HG03378 (cell line): ENCODE measurements at regions not wholly inside any gene's neighbourhood (a gene's known extent, or its start where the extent isn't known, plus 50 kb on each side); places are given as distances from the start of the nearest gene placed in this dataset.

Experiments
- ATAC-seq: cut with Tn5 transposase; IDR thresholded peaks from one replicate; pipeline ENCODE4 v1.9.1; 2021; ENCODE audit warnings: mild to moderate bottlenecking, moderate library complexity; ENCODE audit not compliant: unreplicated experiment

DNA sequence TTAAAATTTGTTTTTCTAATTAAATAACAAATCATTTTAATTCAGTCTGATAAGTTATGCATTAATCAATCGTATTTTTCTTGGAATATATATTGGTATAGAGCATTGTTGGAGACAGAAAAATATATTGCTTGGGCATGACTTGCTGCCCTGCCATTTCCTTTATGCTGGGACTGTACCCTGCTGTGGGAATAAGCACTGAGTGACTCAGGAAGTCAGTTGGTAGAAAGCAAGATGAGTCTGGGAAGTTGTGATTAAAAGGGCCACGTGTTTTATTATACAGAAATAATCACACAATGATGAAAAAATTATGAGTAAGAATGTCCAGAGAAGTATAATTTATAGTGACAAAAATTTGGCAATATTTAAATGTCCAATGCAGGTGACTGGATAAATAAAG, 139.5 kb downstream of the KIF18A start:
- no peak for ATAC-seq

DNA sequence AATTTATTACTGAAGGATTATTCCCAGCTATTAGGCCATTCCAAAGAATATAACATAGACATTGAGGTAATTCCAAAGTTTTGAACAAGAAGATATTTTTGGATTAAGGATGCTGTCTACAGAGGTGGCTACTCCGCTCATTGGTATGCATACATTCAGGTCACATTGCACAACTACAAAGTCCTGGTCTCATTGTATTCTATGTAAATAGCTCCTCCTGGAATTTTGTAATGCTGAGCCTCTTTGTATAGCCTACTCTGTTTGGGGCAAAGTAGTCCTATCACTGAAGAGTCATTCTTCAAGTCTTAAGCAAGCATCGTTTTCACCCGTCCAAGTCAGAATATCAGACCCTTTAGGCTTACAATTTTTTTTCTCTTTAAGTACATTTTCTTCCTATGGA, 142.4 kb downstream of the KIF18A start:
- ATAC-seq: no peak

DNA sequence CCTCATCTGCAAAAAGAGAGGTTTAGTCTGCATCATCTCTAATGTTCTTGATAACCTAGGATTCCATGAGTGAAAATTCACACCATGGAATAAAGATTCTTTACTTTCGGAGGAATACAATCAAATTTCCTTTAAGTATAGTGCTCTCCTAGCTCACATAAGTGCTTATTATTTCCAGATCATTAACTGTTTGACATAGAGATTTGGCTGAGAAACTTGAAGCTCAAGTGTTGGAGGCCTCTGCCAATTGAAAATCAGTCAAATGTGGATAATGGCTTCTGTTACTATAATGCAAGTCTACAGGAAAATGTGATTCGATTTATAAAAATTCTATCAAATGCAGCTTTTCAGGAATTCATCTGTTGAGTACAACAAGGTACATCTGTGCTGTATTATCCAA, 144.6 kb downstream of the KIF18A start:
- no peak for ATAC-seq

DNA sequence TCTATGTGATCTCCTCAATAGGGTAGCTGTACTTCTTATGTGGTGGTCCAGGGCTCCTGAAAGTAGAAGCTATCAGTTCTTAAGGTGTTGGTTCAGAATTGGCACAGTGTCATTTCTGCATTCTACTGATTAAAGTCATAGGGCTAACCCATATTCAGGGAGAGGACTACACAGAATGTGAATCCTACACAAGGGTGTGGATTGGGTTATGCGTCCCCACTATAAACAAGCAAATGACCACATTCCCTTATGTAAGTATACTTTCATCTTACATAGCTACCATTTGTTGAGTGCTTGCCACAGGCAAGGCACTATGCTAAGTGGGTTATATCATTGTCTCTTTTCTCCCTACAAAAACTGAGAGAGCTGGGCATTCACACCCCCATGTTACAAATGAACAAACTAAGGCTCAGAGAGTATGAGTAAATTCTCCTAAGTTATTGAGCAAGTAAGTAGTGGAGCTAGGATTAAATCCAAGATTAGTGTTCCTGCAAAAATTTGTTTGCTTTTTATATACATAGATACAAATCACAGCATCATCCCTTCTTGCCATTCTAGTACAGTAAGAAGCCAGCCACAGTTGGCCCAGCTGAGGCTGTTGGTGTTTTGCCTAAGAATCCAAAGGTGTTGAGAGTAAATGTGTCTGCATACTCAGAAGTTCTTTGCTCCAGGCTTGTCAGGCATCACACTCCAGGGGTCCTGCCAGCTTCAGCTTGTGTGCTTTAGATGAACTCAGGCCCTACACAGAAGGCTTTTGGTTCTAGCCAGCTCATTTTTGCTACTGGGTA, 157.8 kb downstream of the KIF18A start:
- ATAC-seq: no peak

DNA sequence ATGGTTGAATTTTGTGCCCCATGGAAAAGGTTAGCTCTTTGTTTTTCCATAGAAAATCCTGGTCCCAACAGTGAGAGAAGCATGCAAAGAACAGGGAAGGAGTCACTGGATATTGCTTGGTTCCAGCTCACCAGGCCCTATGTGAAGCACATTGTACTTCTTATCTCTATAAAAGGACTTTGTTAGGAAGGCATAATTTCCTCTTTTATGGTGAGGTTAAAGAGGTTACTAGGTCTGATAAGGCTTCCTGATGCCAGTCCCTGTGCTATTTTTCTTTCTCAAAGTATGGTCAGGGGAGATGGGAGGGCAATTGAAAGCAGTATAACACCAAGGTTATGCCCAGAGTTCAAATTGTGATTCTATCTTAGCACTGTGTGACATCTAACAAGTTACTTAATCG, 162.6 kb downstream of the KIF18A start:
- ATAC-seq: no peak

DNA sequence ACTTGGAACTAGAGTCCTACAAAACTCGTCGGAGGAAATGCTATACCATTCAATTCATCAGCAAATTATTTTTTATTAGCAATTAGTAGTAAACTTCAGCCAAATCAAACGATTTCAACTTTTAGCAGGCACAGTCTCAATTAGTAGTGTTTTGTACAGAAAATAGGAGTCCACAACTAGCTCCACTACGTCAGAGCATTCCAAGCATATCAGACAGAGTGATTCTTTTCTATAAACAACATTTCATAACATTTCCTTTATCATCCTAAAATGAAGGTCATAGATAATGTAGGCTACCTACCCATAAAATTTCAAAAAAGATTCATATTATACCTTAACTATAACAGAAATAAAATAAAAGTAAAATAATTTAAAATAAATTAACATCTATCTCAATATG, 169.9 kb downstream of the KIF18A start:
- ATAC-seq: no peak

DNA sequence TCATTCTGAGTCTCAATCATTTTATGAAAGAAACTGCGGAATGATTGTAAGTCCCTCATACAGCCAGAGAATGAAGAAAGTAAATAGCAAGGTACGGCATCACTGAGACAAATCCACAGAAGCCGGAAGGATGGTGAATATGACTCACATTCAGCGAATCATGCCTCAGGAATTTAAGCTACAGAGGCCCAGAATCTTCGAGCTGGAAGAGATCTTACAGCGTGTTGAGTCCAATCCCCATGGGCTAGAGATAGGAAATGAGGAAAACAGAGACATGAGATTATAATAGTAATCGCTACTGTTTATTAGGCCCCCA, 173.2 kb downstream of the KIF18A start:
- no peak for ATAC-seq

DNA sequence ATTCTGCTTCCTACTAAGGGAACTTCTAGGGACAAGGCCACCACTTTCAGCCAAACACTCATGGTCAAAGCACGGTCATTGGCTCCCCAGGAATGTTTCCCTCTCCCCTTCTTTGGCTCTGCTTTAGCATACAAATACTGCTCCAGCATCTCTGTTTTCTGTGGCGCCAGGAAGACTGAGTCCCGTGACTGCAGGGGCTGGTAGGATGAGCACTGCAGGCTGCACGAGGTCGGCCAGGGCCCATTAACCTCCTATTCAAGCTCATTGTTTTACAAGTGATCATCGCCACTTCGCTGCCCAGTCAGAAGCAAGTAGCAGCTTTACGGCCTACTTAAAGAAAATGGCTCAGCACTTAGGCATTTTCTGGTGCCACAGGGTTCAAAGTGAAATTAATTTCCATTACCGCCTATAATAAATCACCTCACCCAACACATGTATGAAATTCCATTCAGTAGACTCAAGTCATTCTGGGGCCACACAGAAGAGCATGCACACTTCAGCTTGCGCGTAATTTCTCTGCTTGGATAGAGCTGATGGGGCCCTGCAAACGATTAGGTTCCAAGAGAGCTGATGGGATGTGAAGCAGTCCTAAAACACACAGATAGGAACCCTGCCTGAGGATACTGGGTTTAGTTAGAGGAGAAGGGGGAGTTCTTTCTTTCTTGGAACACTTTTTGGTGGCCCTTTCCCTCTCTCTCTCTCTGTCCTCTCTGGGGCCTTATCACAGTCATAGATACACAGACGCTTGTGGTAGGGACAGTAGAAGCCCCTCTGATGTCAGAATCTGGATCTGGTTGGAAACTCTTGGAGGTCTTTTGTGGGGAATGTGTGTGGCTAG, 173.7 kb downstream of the KIF18A start:
- no peak for ATAC-seq

DNA sequence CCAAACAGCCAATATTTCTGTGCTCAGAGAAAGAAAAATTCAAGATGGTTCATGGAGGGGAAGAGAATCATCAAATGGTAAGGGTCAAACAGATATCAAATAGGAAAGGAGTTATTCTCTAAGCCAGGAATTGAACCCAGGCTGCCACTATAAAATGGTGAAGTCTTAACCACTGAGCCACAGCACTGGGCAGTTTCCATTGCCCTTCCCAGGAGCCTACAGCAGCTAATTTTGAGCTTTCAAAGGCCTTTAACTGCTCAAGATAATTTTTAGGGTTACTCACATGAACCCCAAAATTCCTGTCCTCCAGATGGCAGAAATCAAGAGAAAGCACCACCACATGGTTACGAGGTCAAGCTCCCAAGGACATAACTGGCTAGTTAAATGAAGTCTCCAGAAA, 176.2 kb downstream of the KIF18A start:
- no peak for ATAC-seq

DNA sequence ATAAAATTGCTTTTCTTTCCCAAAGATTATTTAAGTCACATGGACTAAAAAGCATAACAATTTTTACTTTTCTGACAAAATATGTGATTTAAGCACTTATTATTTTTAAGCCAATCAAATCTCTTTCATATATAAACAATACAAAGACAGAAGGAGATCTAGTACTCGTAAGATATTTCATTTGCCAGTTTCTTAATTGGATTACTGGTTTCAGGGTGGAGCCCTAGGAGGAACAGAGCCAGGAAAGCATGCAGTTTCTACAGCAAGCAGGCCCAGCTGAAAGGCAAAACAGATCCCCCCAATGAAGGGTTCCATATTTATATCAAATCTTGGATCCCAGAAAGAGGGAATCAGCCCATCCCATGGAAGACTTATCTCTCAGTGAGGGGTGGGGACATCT, 177.0 kb downstream of the KIF18A start:
- ATAC-seq: no peak

DNA sequence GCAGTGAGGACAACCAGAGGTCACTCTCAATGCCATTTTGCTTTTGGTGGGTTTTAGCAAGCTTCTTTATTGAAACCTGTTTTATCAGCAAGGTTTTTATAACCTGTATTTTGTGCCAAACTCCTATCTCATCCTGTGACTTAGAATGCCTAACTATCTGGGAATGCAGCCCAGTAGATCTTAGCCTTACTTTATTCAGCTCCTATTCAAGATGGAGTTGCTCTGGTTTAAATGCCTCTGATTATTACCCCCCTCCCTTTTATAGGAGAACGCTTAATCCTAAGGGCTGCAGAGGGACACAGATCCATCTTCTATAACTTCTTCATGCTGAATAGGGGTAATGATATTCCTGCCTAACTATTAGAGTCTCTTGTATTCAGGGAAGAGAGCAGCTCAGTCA, 179.1 kb downstream of the KIF18A start:
- no peak for ATAC-seq

DNA sequence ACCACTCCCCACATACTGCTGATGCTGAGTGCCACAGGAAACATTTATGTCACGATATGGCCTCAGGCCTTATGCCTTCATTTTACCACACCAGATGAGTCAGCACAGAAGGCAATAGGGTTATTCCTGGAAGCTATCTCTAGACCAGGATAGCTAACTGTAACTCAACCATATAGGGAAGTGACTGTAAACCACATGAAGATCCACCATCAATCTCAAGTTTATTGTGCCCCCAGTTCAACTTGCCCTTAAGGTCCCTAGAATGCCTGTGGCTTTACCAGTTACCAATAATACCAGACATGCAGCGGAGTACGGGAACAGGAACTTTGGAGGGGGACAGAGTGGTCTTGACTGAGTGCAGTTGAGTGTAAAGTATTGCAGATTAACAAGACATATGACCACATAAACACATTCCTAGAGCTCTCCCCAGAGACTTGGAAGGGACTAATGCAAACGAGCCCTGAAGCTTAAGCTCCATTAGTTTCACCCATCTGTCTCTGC, 180.9 kb downstream of the KIF18A start:
- no peak for ATAC-seq

DNA sequence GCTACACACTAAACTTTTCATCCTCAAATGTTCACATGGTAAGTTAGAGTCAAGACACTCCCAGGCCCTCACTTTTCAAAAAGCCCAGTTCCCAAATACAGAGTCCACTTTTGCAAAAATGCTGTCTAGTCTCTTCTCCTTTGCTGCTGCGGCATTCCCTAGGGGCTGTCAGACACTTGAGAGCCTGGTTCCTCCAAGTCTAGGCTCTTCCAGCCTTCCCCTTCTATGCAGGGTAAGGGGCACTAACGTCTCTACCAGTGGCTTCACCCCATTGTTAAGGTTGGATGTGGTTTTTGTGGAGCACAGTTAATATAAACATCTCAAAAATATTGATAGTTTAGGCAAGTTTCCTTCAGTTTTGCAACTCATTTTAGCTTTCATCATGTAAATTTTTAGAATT, 181.5 kb downstream of the KIF18A start:
- ATAC-seq: no peak

DNA sequence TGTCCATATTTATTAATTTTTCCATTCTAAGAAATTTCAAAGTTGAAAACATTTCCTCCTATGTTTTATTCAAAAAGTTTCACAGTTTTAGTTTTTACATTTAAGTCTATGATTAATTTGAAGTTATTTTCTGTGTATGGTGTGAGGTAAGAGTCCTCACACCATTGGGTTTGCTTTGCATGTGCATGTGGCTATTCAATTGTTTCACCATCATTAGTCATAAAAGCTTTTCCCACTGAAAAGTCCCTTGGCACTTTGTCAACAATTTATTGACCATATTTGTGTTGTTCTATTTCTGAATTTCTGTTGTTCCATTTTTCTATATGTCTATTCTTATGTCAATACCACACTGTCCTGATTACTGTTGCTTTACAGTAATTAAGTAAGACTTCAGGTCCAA, 186.5 kb downstream of the KIF18A start:
- no peak for ATAC-seq

DNA sequence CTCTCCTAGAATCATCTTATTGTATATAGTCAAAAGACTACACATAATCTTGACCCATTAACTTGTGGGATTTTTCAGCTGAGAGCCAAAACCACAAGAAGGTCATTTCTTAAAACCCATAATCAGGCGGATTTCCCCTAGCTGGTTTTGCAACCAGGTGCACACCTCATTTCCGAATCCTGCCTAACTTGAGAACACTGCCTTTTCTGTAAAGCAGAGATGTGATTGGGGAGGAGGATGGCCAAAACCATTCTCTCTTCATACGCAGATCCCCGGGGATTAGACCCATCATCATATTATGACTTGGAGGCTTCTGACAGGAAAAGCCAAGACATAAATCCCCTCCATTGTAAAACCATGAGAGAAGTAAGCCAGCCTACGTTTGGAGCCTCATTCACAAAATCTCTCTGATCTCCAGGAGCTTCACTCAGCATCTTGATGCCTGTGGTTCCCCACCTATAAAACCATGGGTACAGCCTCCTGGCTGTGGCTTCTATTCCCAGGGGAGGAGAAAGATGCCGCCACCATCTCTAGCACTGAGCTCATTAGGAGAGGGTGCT, 191.3 kb downstream of the KIF18A start:
- peak; percentile 94 for ATAC-seq

DNA sequence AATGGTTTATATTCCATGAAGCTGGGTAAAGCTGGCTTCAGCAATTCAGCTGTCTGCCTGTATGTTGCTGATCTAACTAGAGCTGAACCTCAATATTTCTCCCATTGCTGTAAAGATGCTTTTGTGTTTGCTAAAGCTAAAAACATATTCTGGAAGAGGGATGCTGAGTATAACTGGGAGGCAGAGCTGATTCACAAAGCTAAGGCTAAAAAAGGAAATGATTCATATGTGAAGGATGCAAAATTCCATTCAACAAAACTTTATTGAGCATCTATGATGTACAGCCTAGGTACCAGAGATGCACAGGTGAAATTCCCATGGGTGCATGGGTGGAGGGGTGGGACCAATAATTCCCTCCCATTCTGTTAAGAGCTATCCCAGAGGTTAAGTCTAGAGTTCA, 193.9 kb downstream of the KIF18A start:
- ATAC-seq: no peak

DNA sequence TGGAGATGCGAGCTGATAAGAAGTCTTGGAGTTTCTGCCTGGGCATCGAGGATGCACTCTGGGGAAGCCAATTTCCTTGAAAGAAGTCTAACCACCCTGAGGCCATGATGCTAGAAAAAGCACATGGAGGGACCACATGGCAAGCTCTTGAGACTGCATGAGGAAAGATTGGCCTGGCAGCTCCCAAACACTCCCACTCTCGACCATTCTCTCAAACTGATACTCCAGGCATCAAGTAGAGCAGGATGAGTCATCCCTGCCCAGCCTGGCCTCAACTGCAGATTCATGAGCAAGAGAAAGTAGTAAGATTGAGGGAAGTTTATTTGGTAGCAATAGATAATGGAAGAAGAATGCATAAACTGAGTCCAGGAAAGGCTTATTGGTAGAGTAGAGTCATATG, 194.3 kb downstream of the KIF18A start:
- no peak for ATAC-seq

DNA sequence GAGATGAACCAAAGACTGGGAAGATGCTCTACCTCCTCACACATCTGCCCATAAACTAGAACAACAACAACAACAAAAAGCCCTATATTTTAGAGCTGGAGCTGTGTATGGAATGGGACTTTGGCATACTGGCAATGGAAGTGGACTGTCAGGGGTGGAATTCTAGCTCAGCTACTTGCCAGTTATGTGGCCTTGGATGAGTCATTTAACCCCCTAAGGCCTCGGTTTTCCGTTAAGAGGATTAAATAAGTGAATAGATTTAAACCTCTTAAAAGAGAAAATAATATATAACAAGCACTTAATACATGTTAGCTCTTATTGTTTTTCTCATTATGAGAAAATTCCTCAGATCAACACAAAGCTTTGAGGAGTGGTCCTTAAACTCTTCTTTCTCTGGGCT, 195.0 kb downstream of the KIF18A start:
- ATAC-seq: no peak

DNA sequence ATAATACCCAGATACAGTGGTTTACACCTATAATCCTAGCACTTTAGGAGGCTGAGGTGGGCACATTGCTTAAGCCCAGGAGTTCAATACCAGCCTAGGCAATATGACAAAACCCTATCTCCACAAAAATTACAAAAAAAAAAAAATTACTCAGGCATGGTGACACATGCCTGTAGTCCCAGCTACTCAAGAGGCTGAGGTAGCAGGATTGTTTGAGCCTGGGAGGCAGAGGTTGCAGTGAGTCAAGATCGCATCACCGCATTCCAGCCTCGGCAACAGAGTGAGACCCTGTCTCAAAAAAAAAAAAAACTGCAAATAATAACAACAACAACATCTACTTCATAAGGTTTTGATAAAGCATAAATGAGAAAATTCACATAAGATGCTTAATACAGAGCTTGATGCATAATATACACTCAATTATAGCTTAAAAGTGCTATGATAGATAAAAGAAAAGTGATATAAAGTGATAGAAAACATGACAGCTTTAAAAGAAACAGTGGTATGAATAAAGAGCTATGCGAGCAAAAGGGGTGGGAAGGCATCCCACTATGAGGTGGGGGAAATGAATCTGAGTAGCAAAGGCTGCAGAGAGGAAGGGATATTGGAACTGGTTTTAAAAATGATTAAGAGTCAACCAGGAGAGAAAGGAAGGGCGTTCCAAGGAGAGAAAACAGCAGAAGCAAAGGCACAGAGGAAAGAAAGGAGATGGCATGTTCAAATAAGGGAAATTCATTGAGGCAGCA, 197.6 kb downstream of the KIF18A start:
- no peak for ATAC-seq

DNA sequence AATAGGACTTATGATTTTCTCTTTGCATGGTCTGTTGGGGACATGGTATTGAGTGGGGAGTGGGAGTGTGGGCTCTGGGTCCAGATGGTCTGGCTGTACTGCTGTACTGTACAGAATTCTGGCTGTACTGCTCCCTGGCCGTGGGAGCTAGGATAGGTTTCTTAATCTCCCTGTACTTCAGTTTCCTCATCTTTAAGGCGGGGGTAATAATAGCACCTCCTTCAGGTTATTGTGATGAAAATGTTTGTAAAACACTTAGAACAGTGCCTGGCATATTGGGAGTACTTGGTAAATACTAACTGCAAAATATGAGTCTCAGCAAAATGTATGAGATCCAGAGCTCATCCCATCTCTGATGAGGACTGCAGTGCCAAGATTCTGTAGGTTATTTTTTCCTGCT, 198.6 kb downstream of the KIF18A start:
- no peak for ATAC-seq

DNA sequence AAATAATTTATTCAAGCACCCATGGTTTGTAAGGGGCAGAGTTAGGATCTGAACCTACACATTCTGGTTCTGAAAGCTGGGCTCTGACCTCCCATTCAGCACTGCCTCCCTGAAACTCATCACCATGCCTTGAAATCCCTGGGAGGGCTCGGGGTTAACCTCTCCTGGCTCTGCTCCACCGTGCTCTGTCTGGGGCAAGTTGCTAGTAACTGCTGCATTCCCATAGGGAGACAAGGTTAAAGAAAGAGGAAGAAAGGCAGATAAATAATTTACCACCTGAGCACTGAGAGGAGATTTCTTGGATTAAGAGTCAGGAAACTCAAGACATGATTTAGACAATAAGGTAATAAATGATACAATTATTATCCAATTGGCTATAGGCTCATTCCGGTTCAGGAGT, 199.3 kb downstream of the KIF18A start:
- no peak for ATAC-seq
